ENCODE measurements at regions not wholly inside any gene's neighbourhood (a gene's known extent, or its start where the extent isn't known, plus 50 kb on each side); places are given as distances from the start of the nearest gene placed in this dataset.
"Not testable (repeated sequence)": the region's sequence is repeated elsewhere in the genome, so short reads cannot be mapped to it uniquely, and the experiment has no call there.

- no peaks in the 10 kb centered on the region for H3K4me1 Mint-ChIP-seq
- no peak overlapping the region for H3K27ac Mint-ChIP-seq (ENCODE audit: low read depth)
- DNase-seq (ENCODE audit: low spot score in 2 of 2) = no peak
- no peak for ATAC-seq (replicated peaks; ENCODE audit: extremely low read depth, poor library complexity, severe bottlenecking)
- H3K4me3 Mint-ChIP-seq = no peak overlapping the region
- H3K36me3 Mint-ChIP-seq (ENCODE audit: insufficient read depth) = no peaks in the 10 kb centered on the region
- H3K27me3 Mint-ChIP-seq = no peaks in the 10 kb centered on the region
- H3K9me3 Mint-ChIP-seq = peaks cover 13% of the 10 kb centered on the region
Observed at GRCh38 chr4:129829373-129829772, 733.4 kb downstream of the C4orf33 start.

DNA sequence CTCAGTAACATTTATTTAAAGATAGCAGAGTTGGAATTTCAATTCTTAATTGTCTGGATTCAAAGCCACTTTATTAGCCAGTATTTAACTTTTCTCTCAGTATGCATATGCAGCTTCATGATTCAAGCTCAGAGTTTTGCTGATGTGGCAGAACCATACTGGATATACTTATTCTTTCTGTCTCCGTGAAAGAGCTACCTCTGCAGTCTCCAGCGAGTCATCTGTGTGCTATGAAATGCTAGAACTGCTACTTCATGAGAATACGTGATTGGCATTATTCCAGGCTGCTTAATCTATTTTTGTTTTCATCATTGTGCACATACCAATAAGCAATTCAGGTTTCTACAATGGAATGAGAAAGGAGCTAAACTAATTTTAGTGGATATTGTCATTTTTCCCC, 743.7 kb downstream of the C4orf33 start:
- peaks cover 31% of the 10 kb centered on the region for H3K9me3 Mint-ChIP-seq
- DNase-seq (ENCODE audit: low spot score in 2 of 2) = no peak
- peaks cover 2% of the 10 kb centered on the region for H3K36me3 Mint-ChIP-seq (ENCODE audit: insufficient read depth)
- H3K27me3 Mint-ChIP-seq = no peaks in the 10 kb centered on the region
- H3K4me1 Mint-ChIP-seq = no peaks in the 10 kb centered on the region
- no peak overlapping the region for H3K4me3 Mint-ChIP-seq
- no peak overlapping the region for H3K27ac Mint-ChIP-seq (ENCODE audit: low read depth)
- no peak for ATAC-seq (replicated peaks; ENCODE audit: extremely low read depth, poor library complexity, severe bottlenecking)

- no peak for DNase-seq (ENCODE audit: low spot score in 2 of 2)
- ATAC-seq (replicated peaks; ENCODE audit: extremely low read depth, poor library complexity, severe bottlenecking) = no peak
- H3K9me3 Mint-ChIP-seq = peaks cover 30% of the 10 kb centered on the region
- no peaks in the 10 kb centered on the region for H3K27me3 Mint-ChIP-seq
- no peaks in the 10 kb centered on the region for H3K4me1 Mint-ChIP-seq
- H3K36me3 Mint-ChIP-seq (ENCODE audit: insufficient read depth) = peaks cover 2% of the 10 kb centered on the region
- no peak overlapping the region for H3K27ac Mint-ChIP-seq (ENCODE audit: low read depth)
- no peak overlapping the region for H3K4me3 Mint-ChIP-seq
Observed at GRCh38 chr4:129842096-129842495, 746.1 kb downstream of the C4orf33 start.

- ATAC-seq (replicated peaks; ENCODE audit: extremely low read depth, poor library complexity, severe bottlenecking) = no peak
- H3K9me3 Mint-ChIP-seq = peaks cover 5% of the 10 kb centered on the region
- H3K4me1 Mint-ChIP-seq = no peaks in the 10 kb centered on the region
- H3K4me3 Mint-ChIP-seq = no peak overlapping the region
- H3K27me3 Mint-ChIP-seq = no peaks in the 10 kb centered on the region
- no peaks in the 10 kb centered on the region for H3K36me3 Mint-ChIP-seq (ENCODE audit: insufficient read depth)
- H3K27ac Mint-ChIP-seq (ENCODE audit: low read depth) = no peak overlapping the region
- DNase-seq (ENCODE audit: low spot score in 2 of 2) = no peak
Observed at GRCh38 chr4:129852434-129852833, 756.5 kb downstream of the C4orf33 start.

DNA sequence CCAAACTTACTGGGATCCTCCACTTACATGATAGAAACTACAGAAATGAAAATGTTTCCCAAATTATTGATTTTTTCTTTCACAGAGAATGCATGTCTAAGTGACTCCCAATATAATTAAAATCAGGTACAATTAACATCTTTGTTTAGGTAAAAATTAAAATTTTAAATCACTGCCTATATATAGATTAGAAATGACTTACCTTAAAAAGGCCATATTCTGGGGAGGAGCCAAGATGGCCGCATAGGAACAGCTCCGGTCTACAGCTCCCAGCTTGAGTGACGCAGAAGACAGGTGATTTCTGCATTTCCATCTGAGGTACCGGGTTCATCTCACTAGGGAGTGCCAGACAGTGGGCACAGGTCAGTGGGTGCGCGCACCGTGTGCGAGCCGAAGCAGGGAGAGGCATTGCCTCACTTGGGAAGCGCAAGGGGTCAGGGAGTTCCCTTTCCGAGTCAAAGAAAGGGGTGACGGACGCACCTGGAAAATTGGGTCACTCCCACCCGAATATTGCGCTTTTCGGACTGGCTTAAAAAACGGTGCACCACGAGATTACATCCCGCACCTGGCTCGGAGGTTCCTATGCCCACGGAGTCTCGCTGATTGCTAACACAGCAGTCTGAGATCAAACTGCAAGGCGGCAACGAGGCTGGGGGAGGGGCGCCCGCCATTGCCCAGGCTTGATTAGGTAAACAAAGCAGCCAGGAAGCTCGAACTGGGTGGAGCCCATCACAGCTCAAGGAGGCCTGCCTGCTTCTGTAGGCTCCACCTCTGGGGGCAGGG, 757.9 kb downstream of the C4orf33 start:
- not testable (repeated sequence) for DNase-seq (ENCODE audit: low spot score in 2 of 2); H3K4me3 Mint-ChIP-seq; H3K36me3 Mint-ChIP-seq (ENCODE audit: insufficient read depth); H3K27ac Mint-ChIP-seq (ENCODE audit: low read depth); ATAC-seq (replicated peaks; ENCODE audit: extremely low read depth, poor library complexity, severe bottlenecking); H3K27me3 Mint-ChIP-seq; H3K9me3 Mint-ChIP-seq; H3K4me1 Mint-ChIP-seq

GRCh38 chr4:129862461-129862860, 766.5 kb downstream of the C4orf33 start:
- no peak for ATAC-seq (replicated peaks; ENCODE audit: extremely low read depth, poor library complexity, severe bottlenecking)
- Mint-ChIP-seq H3K27me3 (no peaks in the 10 kb centered on the region), H3K4me3 (no peak overlapping the region), H3K27ac (ENCODE audit: low read depth) (no peak overlapping the region), H3K4me1 (no peaks in the 10 kb centered on the region), H3K36me3 (ENCODE audit: insufficient read depth) (no peaks in the 10 kb centered on the region), H3K9me3 (peaks cover 12% of the 10 kb centered on the region)
- DNase-seq (ENCODE audit: low spot score in 2 of 2) = no peak

DNA sequence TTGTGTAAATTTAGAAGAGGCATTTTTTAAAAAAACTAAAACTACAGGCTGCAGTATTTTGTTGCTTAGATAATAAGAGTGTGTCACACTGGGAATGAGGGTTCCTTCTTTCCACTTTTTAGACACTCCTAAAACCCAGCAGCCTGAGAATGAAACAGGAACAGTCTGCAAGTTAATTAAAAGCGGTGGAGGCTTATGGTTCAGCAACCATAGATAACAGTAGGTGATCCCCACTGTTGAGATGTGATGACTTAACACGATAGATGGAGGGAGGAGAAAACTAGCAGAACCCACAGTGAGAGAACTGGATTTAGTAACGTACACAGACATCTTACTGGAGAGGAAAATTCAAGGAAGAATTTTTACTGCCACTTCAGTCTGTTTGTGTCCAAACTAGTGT, 767.3 kb downstream of the C4orf33 start:
- Mint-ChIP-seq H3K4me1 (no peaks in the 10 kb centered on the region), H3K36me3 (ENCODE audit: insufficient read depth) (no peaks in the 10 kb centered on the region), H3K27me3 (no peaks in the 10 kb centered on the region), H3K27ac (ENCODE audit: low read depth) (no peak overlapping the region), H3K4me3 (no peak overlapping the region), H3K9me3 (peaks cover 13% of the 10 kb centered on the region)
- DNase-seq (ENCODE audit: low spot score in 2 of 2) = no peak
- no peak for ATAC-seq (replicated peaks; ENCODE audit: extremely low read depth, poor library complexity, severe bottlenecking)

DNA sequence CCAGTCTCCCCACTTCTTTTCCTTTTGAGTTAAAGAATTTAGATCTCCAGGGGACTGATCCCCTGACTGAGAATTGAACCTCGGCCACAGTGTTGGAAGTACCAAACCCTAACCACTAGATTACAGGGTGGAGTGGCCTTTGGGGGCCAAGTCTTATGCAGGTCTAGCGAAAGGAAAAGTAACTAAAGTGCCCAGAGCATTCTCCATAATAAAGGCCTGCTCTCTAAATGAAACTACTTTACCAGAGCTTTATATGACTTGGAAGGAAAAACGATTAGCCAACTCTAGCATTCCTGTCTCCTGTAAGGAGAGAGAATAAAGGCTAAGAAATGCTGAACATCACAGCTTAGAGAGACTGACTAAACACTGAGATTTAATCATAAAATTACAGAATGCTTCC, 788.0 kb downstream of the C4orf33 start:
- DNase-seq (ENCODE audit: low spot score in 2 of 2) = no peak
- no peaks in the 10 kb centered on the region for H3K4me1 Mint-ChIP-seq
- H3K27ac Mint-ChIP-seq (ENCODE audit: low read depth) = no peak overlapping the region

GRCh38 chr4:129897111-129897510, 801.2 kb downstream of the C4orf33 start:
- Mint-ChIP-seq H3K27me3 (no peaks in the 10 kb centered on the region), H3K4me3 (no peak overlapping the region), H3K4me1 (no peaks in the 10 kb centered on the region), H3K9me3 (peaks cover 13% of the 10 kb centered on the region), H3K36me3 (ENCODE audit: insufficient read depth) (no peaks in the 10 kb centered on the region), H3K27ac (ENCODE audit: low read depth) (no peak overlapping the region)
- DNase-seq (ENCODE audit: low spot score in 2 of 2) = no peak
- no peak for ATAC-seq (replicated peaks; ENCODE audit: extremely low read depth, poor library complexity, severe bottlenecking)

More for the DNA sequence above, 788.0 kb downstream of the C4orf33 start:
- H3K27me3 Mint-ChIP-seq = no peaks in the 10 kb centered on the region
- no peaks in the 10 kb centered on the region for H3K36me3 Mint-ChIP-seq (ENCODE audit: insufficient read depth)
- peaks cover 25% of the 10 kb centered on the region for H3K9me3 Mint-ChIP-seq
- H3K4me3 Mint-ChIP-seq = no peak overlapping the region
- no peak for ATAC-seq (replicated peaks; ENCODE audit: extremely low read depth, poor library complexity, severe bottlenecking)

DNA sequence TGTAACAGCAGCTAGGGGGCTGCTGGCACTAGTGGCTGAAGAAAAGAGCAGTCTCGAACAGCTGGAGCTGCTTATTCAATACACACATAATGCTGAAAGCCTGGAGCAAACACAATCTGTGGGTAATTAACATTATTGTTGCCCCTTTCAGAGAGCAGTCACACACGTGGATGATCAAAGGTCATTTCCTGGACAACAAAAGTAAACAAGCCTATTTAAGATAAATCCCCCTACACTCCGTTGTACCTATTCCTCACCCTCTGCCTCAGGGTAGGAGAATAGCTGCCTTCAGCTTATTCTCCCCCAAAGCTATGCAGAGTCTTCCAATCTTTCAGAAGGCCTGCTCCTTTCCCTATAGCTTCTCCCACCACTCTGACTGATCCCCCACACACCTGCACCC, 803.9 kb downstream of the C4orf33 start:
- H3K4me1 Mint-ChIP-seq = no peaks in the 10 kb centered on the region
- H3K9me3 Mint-ChIP-seq = peaks cover 18% of the 10 kb centered on the region
- no peak overlapping the region for H3K27ac Mint-ChIP-seq (ENCODE audit: low read depth)
- no peaks in the 10 kb centered on the region for H3K27me3 Mint-ChIP-seq
- H3K4me3 Mint-ChIP-seq = no peak overlapping the region
- DNase-seq (ENCODE audit: low spot score in 2 of 2) (no peak), ATAC-seq (replicated peaks; ENCODE audit: extremely low read depth, poor library complexity, severe bottlenecking) (no peak)
- no peaks in the 10 kb centered on the region for H3K36me3 Mint-ChIP-seq (ENCODE audit: insufficient read depth)

DNA sequence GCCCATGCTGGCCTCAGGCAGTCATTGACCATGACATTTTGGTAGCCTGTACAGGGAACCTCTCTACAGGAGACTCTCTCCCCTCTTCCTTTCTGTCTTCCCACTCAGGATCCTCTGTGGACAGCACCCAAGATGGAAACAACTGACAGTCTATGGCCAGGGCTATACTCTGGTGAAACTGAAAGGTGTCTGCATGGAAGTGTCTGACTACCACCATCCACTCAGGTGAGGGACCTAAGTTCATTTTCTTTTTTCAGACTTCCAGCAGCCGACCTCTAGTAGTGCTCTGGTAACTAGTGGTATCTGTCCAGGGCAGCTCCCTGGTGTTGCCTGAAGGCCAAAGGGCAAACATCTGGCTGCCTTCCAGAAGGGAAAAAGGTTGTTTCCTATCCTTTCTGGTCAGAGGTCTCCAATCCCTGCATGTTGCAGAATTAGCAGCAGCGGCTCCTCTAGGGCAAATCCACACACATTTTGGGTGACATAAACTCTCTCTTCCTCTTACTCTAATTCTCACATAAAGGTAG, 804.5 kb downstream of the C4orf33 start:
- Mint-ChIP-seq H3K4me3 (no peak overlapping the region), H3K9me3 (peaks cover 18% of the 10 kb centered on the region), H3K27ac (ENCODE audit: low read depth) (no peak overlapping the region), H3K36me3 (ENCODE audit: insufficient read depth) (no peaks in the 10 kb centered on the region), H3K4me1 (no peaks in the 10 kb centered on the region), H3K27me3 (no peaks in the 10 kb centered on the region)
- DNase-seq (ENCODE audit: low spot score in 2 of 2) (no peak), ATAC-seq (replicated peaks; ENCODE audit: extremely low read depth, poor library complexity, severe bottlenecking) (no peak)

GRCh38 chr4:129901205-129901604, 805.3 kb downstream of the C4orf33 start:
- Mint-ChIP-seq H3K27me3 (no peaks in the 10 kb centered on the region), H3K4me1 (no peaks in the 10 kb centered on the region), H3K4me3 (no peak overlapping the region), H3K9me3 (peaks cover 15% of the 10 kb centered on the region), H3K36me3 (ENCODE audit: insufficient read depth) (no peaks in the 10 kb centered on the region), H3K27ac (ENCODE audit: low read depth) (no peak overlapping the region)
- DNase-seq (ENCODE audit: low spot score in 2 of 2) = no peak
- ATAC-seq (replicated peaks; ENCODE audit: extremely low read depth, poor library complexity, severe bottlenecking) = no peak

- DNase-seq (ENCODE audit: low spot score in 2 of 2) (no peak), ATAC-seq (replicated peaks; ENCODE audit: extremely low read depth, poor library complexity, severe bottlenecking) (no peak)
- no peak overlapping the region for H3K4me3 Mint-ChIP-seq
- H3K27me3 Mint-ChIP-seq = no peaks in the 10 kb centered on the region
- peaks cover 18% of the 10 kb centered on the region for H3K9me3 Mint-ChIP-seq
- no peak overlapping the region for H3K27ac Mint-ChIP-seq (ENCODE audit: low read depth)
- no peaks in the 10 kb centered on the region for H3K36me3 Mint-ChIP-seq (ENCODE audit: insufficient read depth)
- no peaks in the 10 kb centered on the region for H3K4me1 Mint-ChIP-seq
Observed at GRCh38 chr4:129903861-129904260, 807.9 kb downstream of the C4orf33 start.
